ENCODE measurements at regions not wholly inside any gene's neighbourhood (a gene's known extent, or its start where the extent isn't known, plus 50 kb on each side); places are given as distances from the start of the nearest gene placed in this dataset.

DNA sequence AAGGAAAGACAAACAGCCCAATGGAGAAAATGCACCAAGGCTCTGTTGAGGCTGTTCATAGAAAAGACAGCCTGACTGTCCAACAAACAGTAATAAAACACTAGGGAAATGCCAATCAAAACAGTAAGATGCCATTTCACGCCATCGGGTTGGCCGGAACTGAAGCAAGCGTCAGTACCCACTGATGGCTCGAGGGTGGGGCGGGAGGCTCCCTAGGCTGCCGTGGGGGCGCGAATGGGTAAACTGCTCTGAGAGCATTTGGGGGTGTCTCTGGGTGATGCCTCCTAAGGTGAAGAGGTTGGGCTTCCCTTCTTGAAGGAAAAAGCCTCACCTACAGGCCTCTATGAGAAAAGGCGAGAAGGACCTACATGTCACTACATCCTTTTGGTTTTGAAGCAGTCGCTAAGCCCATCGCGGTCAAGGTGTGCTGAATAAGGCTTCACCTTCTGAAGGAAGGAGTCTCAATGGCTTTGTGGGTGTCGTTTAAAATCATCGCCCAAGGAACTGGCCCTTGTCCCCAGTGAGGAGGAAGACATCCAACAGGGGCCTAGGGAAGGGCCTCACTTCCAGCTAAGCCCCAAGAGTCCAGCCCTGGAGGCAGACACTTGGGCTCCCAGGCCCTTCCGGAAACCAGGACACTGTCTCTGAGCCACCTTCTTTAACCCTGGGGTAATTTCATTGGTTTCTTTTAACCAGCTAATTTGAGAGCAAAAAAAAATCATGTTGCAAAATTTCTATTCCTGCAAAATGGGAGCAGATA lies 98.5 kb upstream of the PPP2R2D start:
- Mint-ChIP-seq H3K4me1 (peaks cover 4% of the 10 kb centered on the region), H3K36me3 (ENCODE audit: low read depth) (peaks cover 7% of the 10 kb centered on the region), H3K4me3 (no peak overlapping the region), H3K9me3 (peaks cover 13% of the 10 kb centered on the region), H3K27ac (ENCODE audit: unreplicated experiment) (no peak overlapping the region), H3K27me3 (ENCODE audit: low read depth) (no peaks in the 10 kb centered on the region)
- TF ChIP-seq, protein P1, sequence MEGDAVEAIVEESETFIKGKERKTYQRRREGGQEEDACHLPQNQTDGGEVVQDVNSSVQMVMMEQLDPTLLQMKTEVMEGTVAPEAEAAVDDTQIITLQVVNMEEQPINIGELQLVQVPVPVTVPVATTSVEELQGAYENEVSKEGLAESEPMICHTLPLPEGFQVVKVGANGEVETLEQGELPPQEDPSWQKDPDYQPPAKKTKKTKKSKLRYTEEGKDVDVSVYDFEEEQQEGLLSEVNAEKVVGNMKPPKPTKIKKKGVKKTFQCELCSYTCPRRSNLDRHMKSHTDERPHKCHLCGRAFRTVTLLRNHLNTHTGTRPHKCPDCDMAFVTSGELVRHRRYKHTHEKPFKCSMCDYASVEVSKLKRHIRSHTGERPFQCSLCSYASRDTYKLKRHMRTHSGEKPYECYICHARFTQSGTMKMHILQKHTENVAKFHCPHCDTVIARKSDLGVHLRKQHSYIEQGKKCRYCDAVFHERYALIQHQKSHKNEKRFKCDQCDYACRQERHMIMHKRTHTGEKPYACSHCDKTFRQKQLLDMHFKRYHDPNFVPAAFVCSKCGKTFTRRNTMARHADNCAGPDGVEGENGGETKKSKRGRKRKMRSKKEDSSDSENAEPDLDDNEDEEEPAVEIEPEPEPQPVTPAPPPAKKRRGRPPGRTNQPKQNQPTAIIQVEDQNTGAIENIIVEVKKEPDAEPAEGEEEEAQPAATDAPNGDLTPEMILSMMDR (conservative IDR thresholded peaks at IDR 0.05) = no peak
- no peak for DNase-seq (ENCODE audit: low read depth, low spot score)

DNA sequence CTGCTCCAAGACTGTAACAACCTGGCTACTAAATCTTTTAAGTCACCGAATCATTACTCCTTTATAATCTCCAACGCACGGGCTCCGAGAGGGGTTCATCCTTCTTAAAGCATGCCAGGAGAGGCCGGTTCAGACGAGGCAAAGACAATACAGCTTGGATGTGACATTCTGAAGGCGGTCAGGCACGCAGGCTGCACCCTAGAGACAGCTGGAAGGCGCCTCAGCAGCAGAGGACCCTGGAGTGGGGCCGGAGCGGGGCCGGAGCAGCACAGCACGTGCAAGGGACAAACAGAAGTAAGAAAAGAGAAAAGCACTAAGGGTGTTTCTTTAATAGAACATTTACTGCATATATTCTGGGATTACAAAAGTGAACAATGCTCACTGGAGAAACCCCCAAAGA lies 97.8 kb upstream of the PPP2R2D start:
- peaks cover 4% of the 10 kb centered on the region for H3K4me1 Mint-ChIP-seq
- H3K9me3 Mint-ChIP-seq = peaks cover 13% of the 10 kb centered on the region
- H3K4me3 Mint-ChIP-seq = no peak overlapping the region
- no peak overlapping the region for H3K27ac Mint-ChIP-seq (ENCODE audit: unreplicated experiment)
- peaks cover 6% of the 10 kb centered on the region for H3K36me3 Mint-ChIP-seq (ENCODE audit: low read depth)
- TF ChIP-seq, protein P1 (conservative IDR thresholded peaks at IDR 0.05) = no peak
- H3K27me3 Mint-ChIP-seq (ENCODE audit: low read depth) = no peaks in the 10 kb centered on the region
- no peak for DNase-seq (ENCODE audit: low read depth, low spot score)

GRCh38 chr10:131803860-131804425 lies 96.9 kb upstream of the PPP2R2D start:
- Mint-ChIP-seq H3K27ac (ENCODE audit: unreplicated experiment) (no peak overlapping the region), H3K9me3 (peaks cover 6% of the 10 kb centered on the region), H3K36me3 (ENCODE audit: low read depth) (peaks cover 3% of the 10 kb centered on the region), H3K4me1 (peaks cover 4% of the 10 kb centered on the region), H3K27me3 (ENCODE audit: low read depth) (no peaks in the 10 kb centered on the region), H3K4me3 (no peak overlapping the region)
- TF ChIP-seq, protein P1 (conservative IDR thresholded peaks at IDR 0.05) = no peak
- no peak for DNase-seq (ENCODE audit: low read depth, low spot score)

DNA sequence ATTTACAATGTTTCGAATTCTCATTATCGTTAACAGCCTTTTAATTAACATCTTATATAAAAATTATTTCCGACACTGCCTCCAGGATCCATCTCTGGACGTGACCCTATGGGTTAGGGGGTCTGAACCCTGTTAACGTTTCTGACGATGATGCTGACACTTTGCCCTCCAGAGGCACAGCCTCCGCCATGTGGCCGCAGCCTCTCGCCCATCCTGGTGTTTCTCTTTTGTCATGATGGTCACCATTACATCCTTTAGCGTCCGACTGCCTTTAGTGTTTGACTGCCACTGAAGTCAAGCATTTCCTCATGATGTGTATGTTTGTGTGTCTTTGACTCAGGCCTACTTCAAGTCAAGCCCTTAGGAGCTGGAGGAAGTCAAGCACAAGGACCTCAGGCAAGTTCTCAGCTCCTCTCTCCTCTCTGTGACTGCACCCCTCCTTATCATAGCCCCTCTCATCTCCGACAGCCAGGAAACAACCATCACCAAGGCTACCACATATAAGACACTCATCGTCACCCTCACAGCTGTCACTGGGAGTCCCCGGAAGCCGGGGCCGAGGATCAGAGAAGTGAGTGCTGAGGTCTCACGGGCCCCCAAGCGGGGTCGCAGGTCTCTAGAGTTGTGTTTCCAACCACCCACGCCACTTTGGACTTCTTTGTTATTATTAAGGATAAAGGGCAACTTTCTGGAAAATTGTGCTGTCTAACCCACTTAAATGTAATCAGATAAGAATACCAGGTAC lies 96.1 kb upstream of the PPP2R2D start:
- Mint-ChIP-seq H3K4me3 (no peak overlapping the region), H3K36me3 (ENCODE audit: low read depth) (peaks cover 3% of the 10 kb centered on the region), H3K9me3 (peaks cover 4% of the 10 kb centered on the region), H3K4me1 (peaks cover 4% of the 10 kb centered on the region), H3K27ac (ENCODE audit: unreplicated experiment) (no peak overlapping the region), H3K27me3 (ENCODE audit: low read depth) (peaks cover 4% of the 10 kb centered on the region)
- no peak for DNase-seq (ENCODE audit: low read depth, low spot score)
- TF ChIP-seq, protein P1 (conservative IDR thresholded peaks at IDR 0.05) = no peak

- H3K4me1 Mint-ChIP-seq = peaks cover 4% of the 10 kb centered on the region
- no peak for DNase-seq (ENCODE audit: low read depth, low spot score)
Observed at GRCh38 chr10:131805696-131806095, 95.1 kb upstream of the PPP2R2D start.

More at GRCh38 chr10:131805696-131806095, 95.1 kb upstream of the PPP2R2D start:
- no peaks in the 10 kb centered on the region for H3K36me3 Mint-ChIP-seq (ENCODE audit: low read depth)
- no peak overlapping the region for H3K27ac Mint-ChIP-seq (ENCODE audit: unreplicated experiment)
- no peaks in the 10 kb centered on the region for H3K9me3 Mint-ChIP-seq
- no peak overlapping the region for H3K4me3 Mint-ChIP-seq
- TF ChIP-seq, protein P1 (conservative IDR thresholded peaks at IDR 0.05) = no peak
- peaks cover 5% of the 10 kb centered on the region for H3K27me3 Mint-ChIP-seq (ENCODE audit: low read depth)

All from neural crest cell (in vitro differentiated cells).